Tibial nerve (tissue), 4 donors: ENCODE measurements at regions not wholly inside any gene's neighbourhood (a gene's known extent, or its start where the extent isn't known, plus 50 kb on each side); places are given as distances from the start of the nearest gene placed in this dataset.

ENCODE experiments used
- DNase-seq, 2 donors: peaks; one replicate each; pipeline ENCODE4 v3.0.0-alpha.2; 2019; ENCODE audit warnings: low spot score in 2 of 2
- H3K27ac ChIP-seq, 4 donors: fragments of 200-600 bp; sonication (generic) in 3 of 4; one replicate each; pipeline ENCODE4 v1.5.1; 2017 to 2019; ENCODE audit warnings: mild to moderate bottlenecking in 1 of 4
- H3K27me3 ChIP-seq, 2 donors: fragments of 200-600 bp; sonication (generic) in 1 of 2; one replicate each; pipeline versions ENCODE4 v1.5.1 to v1.6.0; 2017 to 2019
- H3K36me3 ChIP-seq, 3 donors: fragments of 200-600 bp; sonication (generic); one replicate each; pipeline ENCODE4 v1.5.1; 2018 to 2019
- H3K4me1 ChIP-seq, 4 donors: fragments of 200-600 bp; sonication (generic) in 3 of 4; one replicate each; pipeline ENCODE4 v1.5.1; 2017 to 2019
- H3K4me3 ChIP-seq, 4 donors: fragments of 200-600 bp; sonication (generic) in 3 of 4; one replicate each; pipeline ENCODE4 v1.5.1; 2017 to 2019; ENCODE audit warnings: mild to moderate bottlenecking in 1 of 4, moderate library complexity in 1 of 4
- H3K9me3 ChIP-seq, 4 donors: fragments of 200-600 bp; sonication (generic) in 3 of 4; one replicate each; pipeline ENCODE4 v1.5.1; 2017 to 2019
- CTCF ChIP-seq, 5 experiments: fragments of 200-600 bp in 3 of 5; fragments of 450-650 bp in 2 of 5; sonication (generic) in 3 of 5; IDR thresholded peaks; one replicate each; pipeline ENCODE4 v1.5.1; 2016 to 2019; ENCODE audit warnings: antibody characterized with exemption in 5 of 5, mild to moderate bottlenecking in 3 of 5, moderate library complexity in 2 of 5
- EP300 ChIP-seq, 2 donors: sonication (generic); formaldehyde crosslinking; IDR thresholded peaks; one replicate each; pipeline ENCODE4 v1.6.1; 2017; ENCODE audit warnings: antibody characterized with exemption in 2 of 2, mild to moderate bottlenecking in 1 of 2
- POLR2A ChIP-seq, 2 donors: fragments of 450-650 bp; IDR thresholded peaks; one replicate each; pipeline ENCODE4 v1.6.1; 2017; ENCODE audit warnings: antibody characterized with exemption in 2 of 2, mild to moderate bottlenecking in 2 of 2, moderate library complexity in 2 of 2
- WGBS, 2 donors: methylation state at CpG; one replicate each; pipeline ENCODE4 v1.1.5; 2018; 5-methylcytosine and 5-hydroxymethylcytosine counted together

DNA sequence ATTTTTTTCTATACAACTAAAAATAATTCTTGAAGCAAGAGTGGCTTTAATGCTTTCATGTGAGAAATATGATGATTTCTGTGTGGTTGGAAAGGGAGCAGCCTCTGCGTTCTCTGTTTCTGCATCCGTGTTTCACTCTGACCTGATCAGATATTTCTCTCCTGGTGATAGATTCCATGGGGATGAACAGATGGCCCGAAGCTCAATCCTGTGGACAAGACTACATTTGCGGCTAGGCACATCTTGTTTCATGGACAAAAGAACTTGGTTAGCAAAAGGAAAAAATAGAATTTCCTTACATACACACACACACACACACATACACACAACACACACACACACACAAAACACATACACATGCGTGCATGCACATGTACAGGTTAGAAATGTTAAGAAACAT is 218.2 kb upstream of the ADAMTS16 start:
- H3K4me3 ChIP-seq = no peak overlapping the region
- no peaks in the 10 kb centered on the region for H3K27me3 ChIP-seq
- H3K4me1 ChIP-seq = no peaks in the 10 kb centered on the region
- TF ChIP-seq CTCF (IDR thresholded peaks at IDR 0.05) (no peak), POLR2A (IDR thresholded peaks at IDR 0.05) (no peak), EP300 (IDR thresholded peaks at IDR 0.05) (no peak)
- no peak overlapping the region for H3K27ac ChIP-seq
- DNase-seq = no peak
- no peaks in the 10 kb centered on the region for H3K9me3 ChIP-seq
- no peaks in the 10 kb centered on the region for H3K36me3 ChIP-seq
- WGBS, 2 donors = 79 to 82% methylated on average over 5 of the region's 5 CpGs

GRCh38 chr5:4924577-4924976 is 215.6 kb upstream of the ADAMTS16 start:
- TF ChIP-seq POLR2A (IDR thresholded peaks at IDR 0.05) (no peak), EP300 (IDR thresholded peaks at IDR 0.05) (no peak), CTCF (IDR thresholded peaks at IDR 0.05) (no peak)
- no peak for DNase-seq
- H3K4me3 ChIP-seq = no peak overlapping the region
- no peaks in the 10 kb centered on the region for H3K36me3 ChIP-seq
- 77 to 88% methylated on average over 4 of the region's 4 CpGs for WGBS, 2 donors
- peaks cover 0 to 5% (median 0%) of the 10 kb centered on the region in 4 donors for H3K4me1 ChIP-seq
- H3K9me3 ChIP-seq = no peaks in the 10 kb centered on the region
- no peaks in the 10 kb centered on the region for H3K27me3 ChIP-seq
- H3K27ac ChIP-seq = no peak overlapping the region

GRCh38 chr5:4927097-4927496 is 213.0 kb upstream of the ADAMTS16 start:
- Histone ChIP-seq H3K4me3 (no peak overlapping the region), H3K4me1 (peaks cover 0 to 5% (median 0%) of the 10 kb centered on the region in 4 donors), H3K9me3 (peaks cover 0 to 1% (median 0%) of the 10 kb centered on the region in 4 donors), H3K27me3 (no peaks in the 10 kb centered on the region), H3K27ac (no peak overlapping the region), H3K36me3 (no peaks in the 10 kb centered on the region)
- TF ChIP-seq EP300 (IDR thresholded peaks at IDR 0.05) = no peak
- no peak for TF ChIP-seq POLR2A (IDR thresholded peaks at IDR 0.05)
- TF ChIP-seq CTCF (IDR thresholded peaks at IDR 0.05) = no peak
- DNase-seq = no peak
- WGBS, 2 donors = 84 to 87% methylated on average over 2 of the region's 2 CpGs

DNA sequence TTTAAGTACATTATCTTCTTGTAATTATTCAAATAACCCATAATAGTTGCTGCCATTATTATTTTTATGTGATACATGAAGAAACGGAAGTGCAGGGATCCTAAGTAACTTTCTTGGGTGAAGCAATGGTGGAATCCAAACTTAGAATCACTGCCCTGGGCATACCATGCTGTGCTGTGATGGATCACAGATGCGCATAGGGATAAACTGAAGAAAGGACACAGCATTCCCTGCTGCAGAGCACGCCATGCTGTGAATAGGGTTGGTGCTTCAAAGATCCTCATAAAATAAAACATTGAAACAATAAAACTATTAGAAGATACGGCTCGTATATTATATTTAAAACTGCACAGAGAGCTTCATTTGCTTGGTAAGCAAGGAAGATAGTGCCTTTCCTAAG is 211.7 kb upstream of the ADAMTS16 start:
- 83 to 94% methylated on average over 5 of the region's 5 CpGs for WGBS, 2 donors
- Histone ChIP-seq H3K4me3 (no peak overlapping the region), H3K36me3 (no peaks in the 10 kb centered on the region), H3K9me3 (peaks cover 0 to 15% (median 2%) of the 10 kb centered on the region in 4 donors), H3K4me1 (peaks cover 0 to 5% (median 0%) of the 10 kb centered on the region in 4 donors), H3K27ac (no peak overlapping the region), H3K27me3 (no peaks in the 10 kb centered on the region)
- no peak for TF ChIP-seq EP300 (IDR thresholded peaks at IDR 0.05)
- DNase-seq = no peak

DNA sequence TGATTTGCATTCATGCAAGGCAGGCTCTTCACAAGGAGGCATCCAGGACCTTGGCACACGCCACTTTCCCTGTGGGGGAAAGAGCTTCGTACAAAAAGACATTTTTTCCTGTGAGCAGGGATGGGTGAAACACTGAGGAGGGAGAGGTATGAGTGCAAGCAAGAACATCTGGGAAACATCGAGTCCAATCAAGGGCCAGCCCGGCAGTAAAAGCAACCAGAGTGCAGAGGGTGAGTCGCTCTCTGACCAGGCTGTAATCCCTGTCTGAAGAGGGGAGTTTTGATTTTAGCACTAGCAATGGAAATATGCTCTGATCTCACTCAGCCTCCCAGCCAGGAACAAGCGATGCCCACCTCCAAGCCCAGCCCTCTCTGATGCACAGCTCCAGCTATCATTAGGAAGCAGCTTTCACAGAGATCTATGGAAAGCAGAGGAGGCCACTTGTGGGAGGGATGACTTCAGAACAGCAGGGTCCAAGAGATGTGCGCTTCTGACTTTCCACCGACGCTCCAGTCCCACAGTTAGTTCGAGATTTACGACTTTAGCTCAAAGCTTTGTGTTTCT is 211.0 kb upstream of the ADAMTS16 start:
- WGBS, 2 donors = 54 to 63% methylated on average over 11 of the region's 11 CpGs
- H3K4me3 ChIP-seq = no peak overlapping the region
- no peak overlapping the region for H3K27ac ChIP-seq
- peaks cover 0 to 5% (median 0%) of the 10 kb centered on the region in 4 donors for H3K4me1 ChIP-seq
- peaks cover 0 to 20% (median 2%) of the 10 kb centered on the region in 4 donors for H3K9me3 ChIP-seq
- TF ChIP-seq CTCF (IDR thresholded peaks at IDR 0.05) = no peak
- no peak for TF ChIP-seq EP300 (IDR thresholded peaks at IDR 0.05)
- TF ChIP-seq POLR2A (IDR thresholded peaks at IDR 0.05) = no peak
- no peak for DNase-seq
- H3K27me3 ChIP-seq = no peaks in the 10 kb centered on the region
- H3K36me3 ChIP-seq = no peaks in the 10 kb centered on the region
